D721Med (cell line): ENCODE measurements at regions not wholly inside any gene's neighbourhood (a gene's known extent, or its start where the extent isn't known, plus 50 kb on each side); places are given as distances from the start of the nearest gene placed in this dataset.

ENCODE experiments used
- DNase-seq: peaks from one replicate; pipeline ENCODE4 v3.0.0; 2011; ENCODE audit warnings: low spot score; ENCODE audit not compliant: insufficient read length
- FAIRE-seq: peaks from 2 replicates; lab custom pipeline; 2011; peaks lifted over from hg19 to GRCh38; lab: Jason Lieb, UNC
- CTCF ChIP-seq: IDR thresholded peaks from 2 replicates; pipeline ENCODE4 v1.5.1; 2012; ENCODE audit warnings: mild to moderate bottlenecking, control low read depth; ENCODE audit not compliant: insufficient read depth; ENCODE audit errors: missing control alignments

- no peak for FAIRE-seq
- no peak for TF ChIP-seq CTCF
- DNase-seq: no peak
These were observed 199.9 kb downstream of the LRIG3 start for GRCh38 chr12:58720421-58720820.

- no peak for FAIRE-seq
- DNase-seq: no peak
- no peak for TF ChIP-seq CTCF
These were observed 194.8 kb downstream of the LRIG3 start for GRCh38 chr12:58725400-58726105.

- DNase-seq: no peak
- no peak for FAIRE-seq
- no peak for TF ChIP-seq CTCF
These were observed 192.8 kb downstream of the LRIG3 start for GRCh38 chr12:58727521-58727920.

- FAIRE-seq: no peak
- TF ChIP-seq CTCF: no peak
- no peak for DNase-seq
These were observed 191.9 kb downstream of the LRIG3 start for GRCh38 chr12:58728397-58728796.

GRCh38 chr12:58731096-58731495 lies 189.2 kb downstream of the LRIG3 start:
- FAIRE-seq (no peak), DNase-seq (no peak)
- TF ChIP-seq CTCF: no peak

GRCh38 chr12:58732894-58733293 lies 187.4 kb downstream of the LRIG3 start:
- FAIRE-seq: no peak
- TF ChIP-seq CTCF: no peak
- no peak for DNase-seq

GRCh38 chr12:58741226-58741625 lies 179.1 kb downstream of the LRIG3 start:
- no peak for DNase-seq
- TF ChIP-seq CTCF: no peak
- FAIRE-seq: no peak
